Right ventricle myocardium inferior (tissue), 1 donor: ENCODE measurements at regions not wholly inside any gene's neighbourhood (a gene's known extent, or its start where the extent isn't known, plus 50 kb on each side); places are given as distances from the start of the nearest gene placed in this dataset.
"Not testable (repeated sequence)": the region's sequence is repeated elsewhere in the genome, so short reads cannot be mapped to it uniquely, and the experiment has no call there.

Source experiments
- ATAC-seq: fragments of 200-7000 bp; cut with Tn5 transposase; one replicate; pipeline ENCODE4 v1.9.1; 2020; ENCODE audit warnings: mild to moderate bottlenecking, moderate library complexity
- DNase-seq: peaks from one replicate; pipeline ENCODE4 v3.0.0; 2021; ENCODE audit errors: missing footprints
- intact Hi-C: fragments of 100-400 bp; cut with DNase I; formaldehyde crosslinking; loops from one replicate; pipeline ENCODE4 v1.11.0; 2022
- donor health status: DM: no; HTN: yes; CAD: no; lungs with severe emphysema.

DNA sequence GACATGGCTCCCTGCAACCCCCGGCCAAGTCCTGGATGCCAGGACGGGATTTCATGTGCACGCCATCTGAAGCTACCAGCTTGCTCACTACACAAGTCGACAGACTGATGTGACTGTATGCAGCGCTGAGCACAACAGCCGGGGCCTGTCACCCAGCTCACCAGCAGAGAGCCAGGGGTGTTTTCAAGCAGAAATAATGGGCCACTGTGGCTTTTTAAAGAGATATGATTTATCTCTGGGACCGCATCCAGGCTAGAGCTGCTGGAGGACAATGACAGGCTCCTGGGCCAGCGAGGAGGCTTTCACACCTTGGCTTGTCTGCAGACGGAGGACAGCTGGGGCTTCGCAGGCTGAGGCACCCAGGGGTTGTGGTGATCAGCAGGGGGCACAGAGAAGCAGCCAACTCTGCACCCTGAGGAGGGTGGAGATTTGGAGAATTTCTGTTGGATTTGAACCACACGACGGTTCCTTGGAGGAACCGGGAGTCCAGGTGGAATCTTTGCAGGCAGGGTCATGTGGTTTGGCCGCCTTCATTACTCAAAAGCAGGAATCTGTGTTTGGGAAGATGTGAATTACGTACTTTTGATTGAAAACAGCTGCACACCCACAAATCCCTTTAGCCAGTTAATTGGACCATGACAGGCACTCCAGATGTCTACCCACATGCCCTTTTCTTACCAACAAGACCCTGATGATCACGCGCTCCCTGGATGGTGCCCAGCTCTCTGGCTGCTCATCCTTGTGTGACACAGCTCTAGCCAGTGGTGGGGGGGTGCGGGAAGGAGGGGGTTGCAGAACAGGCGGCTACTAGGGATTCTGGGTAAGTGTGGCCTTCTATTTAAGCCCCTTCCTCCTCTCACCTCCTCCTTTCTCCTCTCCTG, 430.6 kb downstream of the PREX1 start:
- intact Hi-C loops, DNase-seq: not testable (repeated sequence)
- peak; percentile 65 for ATAC-seq

DNA sequence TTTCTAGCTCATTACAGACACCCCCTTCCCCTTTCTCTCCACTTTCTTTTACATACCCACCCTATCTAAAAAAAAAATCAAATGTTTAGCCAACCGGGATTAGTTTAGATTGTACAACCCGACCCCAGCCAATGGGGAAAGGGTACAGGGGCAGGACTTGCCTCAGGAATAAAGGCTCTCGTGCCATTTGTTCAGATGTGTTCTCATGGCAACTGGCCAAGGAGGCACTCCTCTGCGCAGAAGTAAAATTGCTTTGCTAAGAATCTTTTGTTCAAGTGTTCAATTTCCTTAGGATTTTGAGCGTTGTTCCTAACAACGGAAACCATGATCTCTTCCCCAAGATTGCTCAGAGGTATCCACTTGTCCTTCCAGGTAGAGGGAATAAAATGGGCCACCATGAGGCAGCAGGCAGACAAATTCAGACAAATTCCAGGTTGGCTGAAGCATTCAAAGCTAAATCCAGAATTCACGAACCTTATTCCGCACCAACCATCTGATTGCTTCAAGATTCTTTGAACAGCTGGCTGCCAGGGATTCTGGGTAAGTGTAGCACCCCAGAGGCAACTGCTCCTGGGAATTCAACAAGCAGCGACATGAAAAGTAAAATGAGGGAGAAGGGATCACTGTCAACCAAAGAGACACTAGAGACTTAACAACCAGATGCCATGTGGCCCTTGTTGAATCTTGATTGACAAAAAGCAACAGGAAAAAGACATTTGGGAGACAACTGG, 431.8 kb downstream of the PREX1 start:
- intact Hi-C loops, result no loop called here
- DNase-seq, result no peak
- no peak for ATAC-seq

DNA sequence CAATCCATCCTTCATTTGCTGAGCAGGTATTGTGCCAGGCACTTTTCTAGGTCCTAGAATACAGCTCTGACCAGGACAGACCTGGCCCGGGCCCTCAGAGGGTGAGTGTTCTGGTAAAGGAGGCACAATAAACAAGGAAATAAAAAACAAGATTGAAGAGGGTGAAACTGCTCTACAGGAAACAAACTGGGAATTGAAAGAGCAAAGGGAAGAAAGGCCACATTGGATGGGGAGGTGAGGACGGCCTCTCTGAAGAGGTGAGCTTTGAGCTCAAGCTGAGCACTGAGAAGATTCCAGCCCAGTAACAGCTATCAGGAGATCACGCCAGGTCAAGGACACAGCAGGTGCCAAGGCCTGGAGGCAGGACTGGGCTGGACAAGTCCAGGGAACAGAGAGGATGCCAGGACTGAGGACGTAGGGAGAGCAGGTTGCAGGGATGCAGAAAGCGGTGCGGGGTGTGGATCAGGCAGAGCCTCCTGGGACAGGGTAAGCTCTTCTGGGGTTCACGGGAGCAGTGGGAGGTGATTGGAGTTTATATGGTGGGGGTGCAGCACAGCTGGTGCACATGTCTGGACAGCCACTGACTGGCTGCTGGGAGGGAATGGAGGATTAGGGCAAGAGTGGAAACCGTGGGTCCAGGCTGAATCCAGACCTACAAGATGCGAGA, 433.3 kb downstream of the PREX1 start:
- DNase-seq (no peak), ATAC-seq (no peak)
- intact Hi-C loops, result no loop called here

DNA sequence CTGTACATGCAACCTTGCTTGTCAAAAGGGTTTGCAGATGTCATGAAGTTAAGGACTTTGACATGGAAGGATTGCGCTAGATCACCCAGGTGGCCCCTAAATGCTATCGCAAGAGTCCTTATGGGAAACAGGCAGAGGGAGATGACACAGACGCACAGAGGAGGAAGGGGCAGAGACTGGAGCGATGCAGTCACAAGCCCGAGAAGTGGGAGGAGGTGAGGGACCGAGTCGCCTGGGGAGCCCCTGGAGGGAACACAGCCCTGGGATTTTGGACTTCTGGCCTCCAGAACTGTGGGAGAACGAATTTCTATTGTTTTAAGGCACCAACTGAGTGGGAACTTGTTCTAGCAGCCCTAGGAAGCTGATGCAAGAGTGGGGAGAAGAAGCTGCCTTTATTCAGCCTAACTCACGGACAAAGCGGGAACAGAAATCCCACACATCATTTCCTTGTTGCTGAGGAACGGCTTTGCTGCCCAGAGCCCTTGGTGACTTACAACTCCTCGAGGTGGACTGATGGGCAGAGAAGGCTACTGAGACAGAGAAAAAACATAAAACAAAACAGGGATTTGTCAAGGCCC, 434.0 kb downstream of the PREX1 start:
- no peak for DNase-seq
- ATAC-seq, result no peak
- intact Hi-C loops, result no loop called here

DNA sequence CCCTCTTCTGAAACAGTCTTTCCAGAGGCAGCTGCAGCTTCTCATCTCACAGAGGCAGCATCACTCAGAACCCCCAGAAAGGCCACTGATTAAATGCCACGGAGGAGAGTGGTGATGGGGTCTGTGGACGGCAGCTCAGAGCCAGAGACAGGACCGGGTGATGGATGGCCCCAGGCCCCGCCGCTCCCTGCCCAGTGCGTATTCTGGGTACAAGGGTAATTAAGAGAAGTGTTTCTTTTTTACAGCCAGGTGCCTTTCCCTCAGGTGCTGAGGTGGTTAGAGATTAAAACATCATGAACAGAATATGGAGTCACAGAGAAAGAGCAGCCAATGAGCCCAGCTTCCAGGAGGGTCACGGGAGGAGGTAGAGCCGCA, 434.5 kb downstream of the PREX1 start:
- no peak for ATAC-seq
- intact Hi-C loops, result no loop called here

DNA sequence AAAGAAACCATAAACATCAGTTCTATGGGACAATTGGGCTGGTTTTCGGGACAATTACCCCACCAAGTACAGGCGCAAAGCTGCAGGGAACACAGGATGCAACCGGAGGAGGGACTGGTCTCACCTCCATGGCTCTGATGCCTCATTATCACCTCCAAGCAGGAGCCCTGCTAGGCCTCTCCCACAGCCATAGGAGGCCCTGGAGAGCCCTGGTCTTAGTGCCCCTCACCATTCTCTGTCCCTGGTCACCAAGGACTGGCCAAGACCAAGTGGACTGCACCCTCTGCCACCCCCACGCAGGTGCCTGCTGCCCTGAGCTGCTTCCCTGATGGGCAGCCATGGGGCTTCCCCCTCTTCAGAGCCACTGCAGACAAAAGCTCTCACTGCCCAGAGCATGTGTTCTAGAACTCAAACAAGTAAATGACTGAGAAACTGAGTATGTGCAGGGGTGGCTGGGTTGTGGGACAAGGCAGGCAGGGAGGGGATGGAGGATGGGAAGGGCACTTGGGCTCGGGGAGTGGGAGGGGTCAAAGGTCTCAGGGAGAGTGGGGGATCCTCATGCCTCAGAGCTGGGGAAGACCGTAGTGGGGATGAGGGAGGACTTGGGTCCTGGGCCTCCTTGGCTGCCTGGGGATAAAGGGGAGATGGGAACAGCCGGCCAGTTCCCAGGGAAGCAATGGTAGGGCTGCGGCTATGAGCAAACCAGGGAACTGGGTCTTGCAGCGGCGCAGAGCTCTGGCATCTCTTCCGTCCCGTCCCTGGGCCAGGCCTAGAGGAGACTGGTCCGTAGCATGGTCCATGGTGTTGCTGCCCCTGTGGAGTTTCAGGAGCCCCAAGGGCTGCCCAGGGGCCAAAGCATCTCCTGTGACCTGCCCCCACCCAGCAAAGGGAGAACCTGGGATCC, 435.1 kb downstream of the PREX1 start:
- ATAC-seq (no peak), DNase-seq (no peak)

More for the DNA sequence above, 434.5 kb downstream of the PREX1 start:
- no peak for DNase-seq

DNA sequence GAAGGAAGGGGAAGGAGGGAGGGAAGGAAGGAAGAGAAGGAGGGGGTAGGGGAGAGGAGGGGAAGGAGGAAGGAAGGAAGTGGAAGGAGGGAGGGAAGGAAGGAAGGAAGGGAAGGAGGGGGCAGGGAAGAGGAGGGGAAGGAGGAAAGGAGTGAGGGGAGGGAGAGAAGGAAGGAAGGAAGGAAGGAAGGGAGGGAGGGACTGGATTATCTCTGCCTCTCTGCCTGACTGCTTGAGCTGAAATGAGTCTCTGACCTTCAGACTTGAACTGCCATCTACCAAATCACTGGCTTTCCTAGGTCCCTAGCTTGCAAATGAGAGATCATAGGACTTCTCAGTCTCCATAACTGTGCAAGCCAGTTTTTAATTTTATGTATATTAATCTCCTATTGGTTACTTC, 436.8 kb downstream of the PREX1 start:
- ATAC-seq, result no peak
- DNase-seq, result no peak
- intact Hi-C loops, result no loop called here

More for the DNA sequence above, 435.1 kb downstream of the PREX1 start:
- intact Hi-C loops, result no loop called here

DNA sequence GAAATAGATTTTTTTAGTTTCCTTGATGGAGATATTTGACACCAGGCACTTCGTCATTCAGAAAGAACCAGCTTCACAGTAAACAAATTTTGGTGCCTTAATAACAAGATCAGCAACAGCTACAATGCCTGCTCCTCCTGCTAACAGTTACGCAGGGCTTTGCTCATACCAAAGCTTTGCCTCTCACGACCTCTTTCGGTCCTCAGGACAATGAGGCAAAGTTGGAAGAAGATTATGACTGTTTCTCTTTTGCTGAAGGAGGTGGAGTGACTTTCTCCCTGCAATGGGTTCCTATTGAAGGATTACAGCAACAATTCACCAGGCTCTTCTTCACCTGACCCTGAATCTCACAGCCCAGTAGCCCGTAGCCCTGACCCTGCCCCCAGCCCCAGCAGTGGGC, 440.1 kb downstream of the PREX1 start:
- DNase-seq, result no peak
- no peak for ATAC-seq

DNA sequence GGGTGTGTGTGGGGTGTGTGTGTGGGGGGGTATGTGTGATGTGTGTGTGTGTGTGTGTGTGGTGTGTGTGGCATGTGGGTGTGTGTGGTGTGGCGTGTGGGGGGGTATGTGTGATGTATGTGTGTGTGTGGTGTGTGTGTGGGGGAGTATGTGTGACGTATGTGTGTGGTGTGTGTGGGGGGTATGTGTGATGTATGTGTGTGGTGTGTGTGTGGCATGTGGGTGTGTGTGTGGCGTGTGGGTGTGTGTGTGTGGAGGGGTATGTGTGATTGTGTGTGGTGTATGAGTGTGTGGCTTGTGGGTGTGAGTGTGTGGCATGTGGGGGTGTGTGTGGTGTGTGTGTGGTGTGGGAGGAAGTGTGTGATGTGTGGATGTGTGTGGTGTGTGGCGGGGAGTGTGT, 442.3 kb downstream of the PREX1 start:
- intact Hi-C loops, result no loop called here
- no peak for ATAC-seq
- DNase-seq, result no peak

More for the DNA sequence above, 440.1 kb downstream of the PREX1 start:
- intact Hi-C loops, result no loop called here

DNA sequence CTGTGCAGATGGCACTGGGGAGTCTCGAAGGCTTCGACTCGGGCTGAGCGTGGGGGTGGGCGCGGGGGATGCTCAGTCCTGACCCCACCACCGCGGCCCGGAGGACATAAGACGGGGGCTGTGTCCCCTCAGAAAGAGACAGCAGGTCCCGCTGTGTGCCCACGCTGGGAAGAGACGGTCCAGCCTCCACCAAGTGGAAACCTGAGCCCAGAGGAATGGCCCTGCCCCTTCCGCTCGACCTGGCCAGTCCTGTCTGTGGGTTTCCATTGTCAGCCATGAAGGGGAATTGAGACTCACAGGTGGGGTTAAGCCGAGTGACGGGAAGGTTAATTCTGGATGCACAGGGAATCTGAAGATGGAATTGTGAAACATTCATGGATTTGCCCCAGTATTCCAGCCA, 442.7 kb downstream of the PREX1 start:
- no peak for DNase-seq
- intact Hi-C loops, result no loop called here
- peak; percentile 23 for ATAC-seq

DNA sequence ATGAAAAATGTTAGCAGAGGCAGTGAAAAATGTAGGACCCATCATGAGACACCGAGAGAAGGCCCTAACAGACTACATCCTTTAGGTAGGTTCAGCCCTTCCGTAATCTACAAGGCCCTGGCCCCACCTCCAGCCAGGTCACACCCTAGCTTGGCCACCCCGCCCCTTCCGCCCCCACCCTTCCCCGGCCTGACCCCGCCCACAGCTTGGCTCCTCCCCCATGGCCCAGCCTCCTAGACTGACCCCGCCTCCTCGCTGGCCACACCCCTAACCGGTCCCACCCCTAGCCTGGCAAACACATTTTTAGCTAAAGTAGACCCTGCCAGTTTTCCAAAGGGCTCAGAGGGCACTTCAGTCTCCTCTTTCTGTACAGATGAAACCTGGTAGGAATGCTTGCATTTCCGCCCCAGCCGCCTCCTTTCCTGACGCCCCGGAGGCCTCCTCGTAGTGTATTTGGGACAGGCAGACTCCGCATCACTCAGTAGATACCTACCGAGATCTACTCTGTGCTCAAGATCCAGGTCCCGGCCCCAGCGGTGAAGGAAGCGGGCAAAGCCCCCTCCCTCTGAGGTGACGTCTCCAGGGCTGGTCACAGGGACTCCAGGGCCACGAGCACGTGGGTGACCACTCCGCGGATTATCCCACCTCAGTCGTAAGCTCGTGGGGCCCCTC, 443.5 kb downstream of the PREX1 start:
- intact Hi-C loops, result no loop called here
- DNase-seq (no peak), ATAC-seq (no peak)

DNA sequence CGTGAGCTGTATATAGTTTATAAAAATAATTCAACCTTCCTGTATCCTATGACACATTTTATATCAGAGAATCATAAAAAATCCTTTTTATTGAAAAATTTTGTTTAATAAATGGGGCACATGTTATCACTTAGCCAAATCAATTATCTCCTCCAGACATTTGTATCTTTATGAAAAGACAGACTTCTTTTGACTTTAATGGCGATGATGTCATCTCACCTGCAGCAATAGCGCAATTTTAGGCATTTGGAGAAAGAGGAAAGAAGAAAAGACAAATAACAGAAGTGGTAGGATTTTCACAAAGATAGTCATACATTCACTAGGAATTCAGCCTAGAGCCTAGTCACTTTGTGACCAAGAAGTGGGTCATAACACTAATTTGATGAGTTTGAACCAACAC, 444.5 kb downstream of the PREX1 start:
- no peak for ATAC-seq
- intact Hi-C loops, result no loop called here
- DNase-seq, result no peak

DNA sequence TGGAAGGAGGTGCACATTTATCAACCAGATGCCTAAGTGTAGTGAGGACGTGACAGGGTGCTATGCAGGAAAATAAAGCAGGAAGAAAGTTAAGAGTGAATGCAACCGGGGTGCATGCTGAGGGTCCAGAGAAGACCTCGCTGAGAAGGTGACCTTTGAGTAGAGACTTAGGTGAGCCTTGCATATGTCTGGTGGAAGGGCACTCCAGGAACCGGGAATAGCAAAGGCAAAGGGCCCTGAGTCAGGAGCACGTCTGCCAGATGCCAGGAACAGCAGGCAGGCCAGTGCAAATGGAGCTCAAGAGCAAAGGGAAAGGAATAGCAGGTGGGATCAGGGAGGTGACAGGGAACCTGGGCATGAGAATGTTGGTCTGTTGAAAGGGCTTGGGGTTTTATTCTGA, 445.5 kb downstream of the PREX1 start:
- intact Hi-C loops, result no loop called here
- ATAC-seq (no peak), DNase-seq (no peak)

DNA sequence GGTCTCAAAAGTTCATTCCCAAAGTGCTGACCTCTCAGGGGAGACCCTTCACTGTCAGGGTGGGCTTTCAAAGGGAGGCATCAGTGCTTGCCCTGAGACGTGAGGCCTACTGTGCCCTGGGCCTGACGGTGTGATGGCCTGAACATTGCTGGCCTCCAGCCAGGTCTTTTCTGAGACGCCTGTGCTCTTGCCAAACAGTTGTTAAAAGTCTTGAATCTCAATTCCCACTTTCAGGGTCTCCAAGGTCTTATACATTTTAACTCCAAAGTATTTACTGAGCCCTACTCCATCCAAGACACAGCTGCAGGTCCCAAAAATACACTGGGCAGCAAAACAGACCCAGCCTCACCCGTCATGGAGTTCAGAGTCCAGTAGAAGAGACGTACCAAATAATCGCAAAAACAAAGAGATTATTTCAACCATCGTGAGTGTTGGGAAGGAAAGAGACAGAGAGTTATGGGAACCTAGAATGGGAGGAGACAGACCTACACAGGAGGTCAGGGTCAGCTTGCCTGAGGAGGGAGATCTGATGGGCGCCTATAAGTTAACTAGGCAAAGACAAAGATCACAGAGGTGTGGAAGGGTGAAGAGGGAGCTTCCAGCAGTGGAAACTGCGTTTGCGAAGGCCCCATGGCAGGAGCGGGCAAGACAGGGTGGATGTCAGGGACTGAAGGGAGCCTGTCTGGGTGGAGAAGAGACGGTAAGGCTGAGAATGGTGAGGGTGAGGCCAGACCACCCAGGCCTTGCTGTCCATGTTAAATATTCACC, 446.3 kb downstream of the PREX1 start:
- ATAC-seq, result no peak
- intact Hi-C loops, result no loop called here
- no peak for DNase-seq

DNA sequence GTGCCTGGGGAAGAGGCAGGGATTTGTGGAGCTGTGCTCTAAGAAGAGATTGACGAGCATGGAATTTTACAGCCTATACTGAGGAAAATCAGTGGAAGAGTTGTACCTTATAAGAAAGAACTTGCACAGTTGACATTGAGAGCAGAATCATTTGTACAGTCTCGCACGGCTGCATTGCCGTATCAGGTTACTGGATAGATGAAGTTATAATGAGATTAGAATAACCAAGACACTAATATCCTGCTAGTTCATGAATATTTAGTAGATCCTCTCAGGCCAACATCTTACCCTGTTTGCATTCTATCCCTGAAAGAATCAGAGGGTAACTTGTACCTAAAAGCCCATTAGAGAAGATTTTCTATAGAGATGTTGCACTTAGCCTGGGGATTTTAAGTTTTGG, 447.1 kb downstream of the PREX1 start:
- intact Hi-C loops, result no loop called here
- no peak for DNase-seq
- no peak for ATAC-seq

DNA sequence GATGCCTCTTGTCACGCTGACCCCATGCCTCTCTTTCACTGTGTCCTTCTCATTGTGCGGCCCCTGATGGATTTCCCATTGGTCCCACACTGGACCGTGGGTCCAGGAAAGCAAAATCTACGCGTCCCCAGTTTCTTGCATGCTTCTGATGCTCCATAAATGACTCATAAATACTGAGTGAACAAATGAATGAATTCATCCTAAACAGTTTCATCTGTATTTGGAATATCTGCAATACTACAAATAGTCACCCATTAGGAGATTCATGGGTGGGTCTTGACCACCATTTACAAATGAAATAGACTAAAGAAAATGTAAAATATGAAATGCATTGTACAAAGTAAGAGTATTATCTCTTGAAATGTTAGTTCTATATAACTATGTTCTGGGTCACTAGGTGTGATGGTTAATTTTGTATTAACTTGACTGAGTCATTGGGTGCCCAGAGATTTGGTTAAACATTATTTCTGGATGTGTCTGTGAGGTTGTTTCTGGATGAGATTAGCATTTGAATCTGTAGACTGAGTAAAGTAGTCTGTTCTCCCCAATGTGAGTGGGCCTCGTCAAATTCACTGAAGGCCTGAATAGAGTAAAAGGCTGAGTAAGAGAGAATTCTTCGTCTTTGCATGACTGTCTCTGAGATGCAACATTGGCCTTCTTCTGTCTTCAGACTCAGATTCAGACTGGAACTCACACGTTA, 448.7 kb downstream of the PREX1 start:
- intact Hi-C loops, result loop anchor here (10.0 kb wide), 1 partner anchor 594 kb away; the partner anchor contains the start of gene SULF2
- DNase-seq, result no peak
- ATAC-seq, result no peak
